Hepatic stellate cell (primary cell): ENCODE measurements at regions not wholly inside any gene's neighbourhood (a gene's known extent, or its start where the extent isn't known, plus 50 kb on each side); places are given as distances from the start of the nearest gene placed in this dataset.
"Not testable (repeated sequence)": the region's sequence is repeated elsewhere in the genome, so short reads cannot be mapped to it uniquely, and the experiment has no call there.

Experiments
- DNase-seq: peaks from one replicate; pipeline ENCODE4 v3.0.0; 2011; ENCODE audit warnings: low spot score

DNA sequence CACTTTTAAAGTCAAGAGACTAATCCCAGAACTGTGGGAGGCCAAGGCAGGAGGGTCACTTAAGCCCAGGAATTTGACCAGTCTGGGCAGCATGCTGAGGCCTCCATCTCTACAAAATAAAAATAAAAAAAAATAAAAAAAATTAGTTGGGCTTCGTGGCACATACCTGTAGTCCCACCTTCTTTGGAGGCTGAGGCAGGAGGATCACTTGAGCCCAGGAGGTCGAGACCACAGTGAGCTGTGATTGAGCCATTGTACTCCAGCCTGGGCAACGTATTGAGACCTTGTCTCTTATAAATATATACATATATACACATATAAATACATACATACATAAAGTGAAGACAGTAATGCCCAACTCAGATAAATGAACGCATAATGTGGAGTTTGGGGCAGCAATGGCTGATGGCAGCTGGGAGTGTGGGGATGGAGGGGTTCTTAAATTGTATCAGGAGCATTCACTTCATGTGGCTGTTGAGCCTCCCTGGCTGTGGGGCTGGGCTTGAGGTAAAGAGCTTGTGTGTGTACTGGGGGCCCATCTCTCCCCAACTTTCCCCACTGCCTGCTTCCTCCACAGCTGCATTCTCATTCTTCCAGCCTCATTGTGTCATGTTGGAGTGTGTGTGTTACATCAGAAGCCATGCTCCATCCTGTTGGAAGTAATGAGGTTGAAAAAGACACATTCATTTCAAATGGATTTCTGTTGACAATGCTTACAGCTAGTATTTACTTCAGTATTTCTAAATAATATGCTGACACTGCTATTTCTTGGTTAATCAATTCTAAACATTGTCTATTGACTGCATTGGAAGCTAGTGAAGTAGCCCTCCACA lies 96.5 kb upstream of the HS6ST1 start:
- DNase-seq, result no peak

- no peak for DNase-seq
Measured at GRCh38 chr2:128415779-128416061, 97.1 kb upstream of the HS6ST1 start.

DNA sequence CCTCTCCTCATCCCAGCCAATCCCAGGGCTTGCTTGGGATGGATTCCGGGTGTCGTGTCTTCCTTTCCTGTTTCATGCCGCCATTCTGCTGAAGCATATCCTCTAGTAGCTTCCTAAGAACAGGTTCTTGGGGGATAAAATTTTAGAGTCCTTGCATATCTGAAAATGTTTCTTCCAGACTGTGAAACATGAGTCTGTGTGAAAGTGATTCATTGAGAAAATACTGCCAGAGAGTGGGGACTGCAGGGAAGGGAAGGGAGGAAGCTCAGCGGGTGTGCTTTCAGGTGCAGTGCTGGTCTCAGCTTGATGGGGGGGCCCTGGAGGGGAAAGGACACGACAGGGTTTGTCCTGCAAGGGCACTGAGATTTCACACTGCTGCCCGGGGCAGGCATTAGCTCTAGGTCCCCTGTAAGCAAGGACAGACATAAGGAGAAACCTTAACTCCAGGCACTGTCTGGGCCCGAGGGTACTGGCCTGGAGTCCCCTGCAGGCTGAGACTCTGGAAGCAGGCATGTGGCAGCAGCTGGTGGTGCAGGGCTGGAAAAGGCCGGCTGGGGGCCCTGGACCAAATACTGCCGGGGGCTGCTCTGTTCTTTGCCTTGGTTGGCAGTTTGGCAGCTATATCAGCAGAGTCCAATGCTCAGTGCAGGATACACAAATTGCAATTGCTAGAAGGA lies 97.6 kb upstream of the HS6ST1 start:
- DNase-seq, result no peak

DNA sequence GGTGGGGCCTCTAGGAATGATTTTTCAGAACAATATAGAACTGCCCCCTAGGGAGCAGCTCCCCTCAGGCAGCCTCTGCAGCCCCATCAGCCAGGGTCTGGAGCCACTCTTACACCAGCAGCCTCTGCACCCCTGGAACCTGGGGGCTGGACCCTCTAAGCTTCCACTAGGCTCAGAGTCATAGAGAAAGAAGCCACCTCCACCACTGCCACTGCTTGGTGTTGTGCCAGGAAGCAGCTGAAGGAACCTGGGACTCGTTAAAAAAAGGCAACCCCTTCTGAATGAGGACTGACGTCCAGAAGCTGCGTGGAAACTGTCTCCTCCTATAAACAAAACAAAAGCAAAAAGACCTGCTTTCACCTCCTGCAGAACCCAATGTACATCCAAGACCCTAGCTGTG lies 98.1 kb upstream of the HS6ST1 start:
- no peak for DNase-seq

DNA sequence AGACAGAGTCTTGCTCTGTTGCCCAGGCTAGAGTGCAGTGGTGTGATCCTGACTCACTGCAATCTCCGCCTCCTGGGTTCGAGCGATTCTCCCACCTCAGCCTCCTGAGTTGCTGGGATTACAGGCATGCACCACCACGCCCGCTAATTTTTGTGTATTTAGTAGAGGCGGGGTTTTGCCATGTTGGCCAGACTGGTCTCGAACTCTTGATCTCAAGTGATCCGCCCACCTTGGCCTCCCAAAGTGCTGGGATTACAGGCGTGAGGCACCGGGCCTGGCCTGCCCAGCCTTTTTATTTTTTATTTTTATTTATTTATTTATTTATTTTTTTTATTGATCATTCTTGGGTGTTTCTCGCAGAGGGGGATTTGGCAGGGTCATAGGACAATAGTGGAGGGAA lies 98.6 kb upstream of the HS6ST1 start:
- not testable (repeated sequence) for DNase-seq

DNA sequence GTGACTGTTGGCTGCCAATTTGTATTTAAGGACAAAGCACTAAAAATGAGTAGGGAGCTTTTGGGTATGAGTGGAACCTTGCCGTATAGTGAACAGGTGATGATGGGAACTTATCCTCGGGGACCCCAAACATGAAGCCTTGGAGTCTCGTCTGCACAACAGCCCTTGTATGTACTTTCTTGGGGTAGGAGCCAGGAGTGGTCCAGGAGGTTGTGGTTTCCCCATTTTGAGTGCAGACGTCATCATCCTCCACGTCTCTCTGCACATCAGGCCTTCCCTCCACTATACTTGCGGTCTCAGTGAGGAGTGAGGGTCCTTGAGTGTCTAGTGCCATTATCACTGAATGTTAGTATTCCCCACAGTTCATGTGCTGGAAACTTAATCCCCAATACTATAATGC lies 101.5 kb upstream of the HS6ST1 start:
- no peak for DNase-seq

DNA sequence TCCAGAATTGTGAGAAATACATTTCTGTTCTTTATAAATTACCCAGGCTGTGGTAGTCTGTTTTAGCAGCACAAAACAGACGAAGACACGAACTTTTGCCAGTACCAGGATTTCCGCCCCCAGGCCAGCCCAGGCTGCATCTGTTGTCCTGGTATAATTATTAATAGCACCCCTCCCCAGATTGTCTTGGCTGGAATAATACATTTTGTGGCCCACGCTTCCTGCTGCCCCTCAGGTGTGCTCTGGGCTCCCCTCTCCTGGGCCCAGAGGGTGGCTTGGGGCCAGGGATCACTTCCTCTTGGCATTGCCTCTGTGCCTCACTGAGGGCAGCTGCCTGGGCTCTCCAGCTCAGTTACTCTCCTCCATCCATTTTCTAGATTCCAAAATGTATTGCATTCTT lies 102.1 kb upstream of the HS6ST1 start:
- no peak for DNase-seq

GRCh38 chr2:128421286-128421685 lies 102.6 kb upstream of the HS6ST1 start:
- no peak for DNase-seq

DNA sequence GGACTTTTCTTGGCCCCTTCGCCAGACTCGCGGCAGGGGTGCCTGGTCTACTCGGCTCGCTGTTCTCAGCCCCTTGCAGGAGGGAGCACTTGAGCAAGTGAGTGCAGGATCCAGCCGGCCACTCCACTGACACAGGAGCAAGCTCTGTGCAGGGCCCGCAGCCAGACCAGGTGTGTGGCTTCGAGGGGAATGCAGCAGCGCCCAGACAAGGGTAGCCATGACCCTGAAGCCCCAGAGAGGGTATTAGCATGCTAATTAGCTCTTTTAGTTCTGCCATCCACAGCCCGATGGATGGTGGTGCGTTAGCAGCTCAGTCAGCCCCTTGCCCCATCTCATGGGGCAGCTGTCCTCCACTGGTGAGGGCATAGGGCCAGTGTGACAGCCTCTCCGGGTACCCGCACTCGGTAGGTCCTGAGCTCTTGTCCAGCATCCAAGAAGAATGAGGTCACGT lies 103.2 kb upstream of the HS6ST1 start:
- DNase-seq, result no peak

DNA sequence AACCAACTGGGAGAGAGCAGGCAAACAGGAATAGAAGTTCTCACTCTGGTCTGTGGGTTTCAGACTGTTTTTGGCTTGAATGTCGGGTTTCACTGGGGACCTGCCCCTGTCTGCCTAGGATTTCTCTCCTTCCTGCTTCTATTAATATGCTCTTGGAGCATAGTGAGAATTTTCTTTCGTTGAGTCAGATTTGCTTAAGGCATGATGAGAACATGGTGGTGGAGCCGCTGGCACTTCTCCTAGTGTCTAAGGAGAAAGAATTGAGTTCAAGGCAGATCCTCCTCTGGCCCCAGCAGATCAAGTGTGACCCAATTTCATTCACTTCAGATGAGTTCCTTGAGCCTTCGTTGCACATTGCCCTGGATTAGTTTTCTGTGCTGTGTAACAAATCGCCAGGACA lies 103.9 kb upstream of the HS6ST1 start:
- DNase-seq, result peak; percentile 72

DNA sequence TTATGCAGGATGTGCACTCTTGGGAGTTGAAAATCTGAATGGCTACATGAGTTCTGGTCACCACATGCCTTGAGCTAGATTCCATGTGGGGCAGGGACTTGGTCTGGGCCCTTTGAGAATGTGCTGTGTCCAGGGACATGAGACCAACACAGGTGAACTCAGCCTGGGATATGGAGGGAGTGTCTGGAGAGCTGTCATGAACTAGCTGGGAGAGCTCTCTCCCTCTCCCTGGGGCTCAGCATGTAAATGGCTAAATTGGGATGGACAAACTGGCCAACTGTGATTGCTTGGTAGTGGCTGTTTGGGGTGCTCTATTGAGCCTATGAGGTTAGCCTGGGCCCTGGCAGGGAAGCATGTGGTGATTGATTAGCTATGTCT lies 105.1 kb upstream of the HS6ST1 start:
- no peak for DNase-seq

- DNase-seq, result no peak
Measured at GRCh38 chr2:128424406-128425171, 105.9 kb upstream of the HS6ST1 start.

GRCh38 chr2:128425216-128425615 lies 106.5 kb upstream of the HS6ST1 start:
- DNase-seq, result no peak

- DNase-seq, result no peak
Measured at GRCh38 chr2:128425731-128426620, 107.3 kb upstream of the HS6ST1 start.

DNA sequence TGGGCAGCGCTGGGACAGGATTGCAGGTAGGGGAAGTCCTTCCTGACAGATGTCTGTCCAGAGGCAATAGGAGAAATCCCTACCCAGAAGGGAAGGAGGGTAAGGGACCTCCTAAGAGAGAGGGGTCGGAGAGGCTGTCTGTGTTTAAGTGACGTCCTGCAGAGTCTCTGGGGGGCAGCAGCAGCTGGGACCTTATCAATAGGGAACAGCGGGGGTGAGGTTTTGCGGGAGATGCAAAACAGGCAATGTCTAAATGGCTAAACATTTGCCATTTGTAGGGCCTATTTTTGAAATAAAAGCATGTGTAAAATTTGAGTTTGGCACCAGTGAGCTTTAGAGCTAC lies 108.7 kb upstream of the HS6ST1 start:
- no peak for DNase-seq

- DNase-seq, result no peak
Measured at GRCh38 chr2:128428415-128428814, 109.7 kb upstream of the HS6ST1 start.

DNA sequence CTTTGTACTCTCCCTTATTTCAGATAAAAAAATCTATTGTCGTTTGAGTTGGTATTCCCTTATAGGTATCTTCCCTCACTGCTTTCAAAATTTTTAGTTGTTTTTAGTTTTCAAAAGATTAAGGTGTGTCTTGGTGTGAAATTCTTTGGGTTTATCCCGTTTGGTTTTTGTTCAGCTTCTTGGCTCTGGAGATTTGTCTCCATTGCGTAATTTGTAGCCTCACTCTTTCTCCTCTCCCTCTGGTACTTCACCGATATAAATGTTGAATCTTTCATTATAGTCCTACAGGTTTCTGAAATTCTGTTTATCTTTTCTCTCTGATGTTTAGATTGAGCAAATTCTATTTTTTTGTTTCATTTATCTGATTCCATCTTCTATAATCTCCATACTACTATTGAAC lies 113.8 kb upstream of the HS6ST1 start:
- no peak for DNase-seq

DNA sequence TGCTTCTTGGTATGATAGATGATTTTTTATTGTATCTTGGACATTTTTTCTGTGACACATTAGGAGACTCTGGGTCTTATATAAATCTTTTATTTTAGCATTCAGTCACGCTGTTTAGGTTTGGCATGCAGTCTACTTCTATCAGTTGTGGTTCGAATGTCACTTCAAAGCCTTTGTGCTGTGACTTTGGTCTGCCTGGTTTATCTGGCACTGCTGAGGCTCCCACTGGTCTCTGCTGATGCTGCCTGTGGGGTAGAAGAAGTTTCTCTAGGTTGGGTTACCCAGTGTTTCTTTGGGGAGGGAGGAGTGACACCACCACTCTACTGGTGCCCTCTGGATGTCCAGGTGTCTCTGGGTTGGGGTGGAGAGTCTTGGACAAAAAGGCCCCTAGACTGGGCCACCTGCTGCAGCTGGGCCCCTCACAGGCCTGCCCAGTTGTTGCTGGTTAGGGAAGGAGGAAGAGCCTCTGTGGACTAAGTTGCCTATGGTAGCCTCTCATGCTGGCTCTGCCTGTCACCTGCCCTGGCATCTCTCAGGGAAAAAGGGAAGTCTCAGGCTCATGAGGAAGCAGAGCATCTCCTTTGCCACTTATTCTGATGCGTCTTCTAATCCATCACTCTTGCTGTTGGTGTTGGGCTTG lies 115.4 kb upstream of the HS6ST1 start:
- no peak for DNase-seq

- no peak for DNase-seq
Measured at GRCh38 chr2:128435576-128436478, 117.2 kb upstream of the HS6ST1 start.

GRCh38 chr2:128436479-128437203 lies 118.0 kb upstream of the HS6ST1 start:
- DNase-seq, result no peak
